GM12864 (cell line): ENCODE measurements at regions not wholly inside any gene's neighbourhood (a gene's known extent, or its start where the extent isn't known, plus 50 kb on each side); places are given as distances from the start of the nearest gene placed in this dataset.

Source experiments
- DNase-seq: peaks from one replicate; pipeline ENCODE4 v3.0.0-alpha.2; 2011; ENCODE audit warnings: low read depth
- H3K4me3 ChIP-seq: 2 replicates; pipeline ENCODE4 v1.5.1; 2011; ENCODE audit warnings: mild to moderate bottlenecking, low read depth, low read length, control low read depth
- CTCF ChIP-seq: IDR thresholded peaks from 2 replicates; pipeline ENCODE4 v1.5.1; 2011; ENCODE audit warnings: low read depth, mild to moderate bottlenecking, moderate library complexity, low read length, control low read depth, inconsistent platforms; ENCODE audit errors: missing control alignments

- no peak for TF ChIP-seq CTCF
- no peak for DNase-seq
- H3K4me3 ChIP-seq: peak overlapping the region; percentile 70
Measured at GRCh38 chr22:46072110-46072881, 78.0 kb upstream of the PPARA start.

DNA sequence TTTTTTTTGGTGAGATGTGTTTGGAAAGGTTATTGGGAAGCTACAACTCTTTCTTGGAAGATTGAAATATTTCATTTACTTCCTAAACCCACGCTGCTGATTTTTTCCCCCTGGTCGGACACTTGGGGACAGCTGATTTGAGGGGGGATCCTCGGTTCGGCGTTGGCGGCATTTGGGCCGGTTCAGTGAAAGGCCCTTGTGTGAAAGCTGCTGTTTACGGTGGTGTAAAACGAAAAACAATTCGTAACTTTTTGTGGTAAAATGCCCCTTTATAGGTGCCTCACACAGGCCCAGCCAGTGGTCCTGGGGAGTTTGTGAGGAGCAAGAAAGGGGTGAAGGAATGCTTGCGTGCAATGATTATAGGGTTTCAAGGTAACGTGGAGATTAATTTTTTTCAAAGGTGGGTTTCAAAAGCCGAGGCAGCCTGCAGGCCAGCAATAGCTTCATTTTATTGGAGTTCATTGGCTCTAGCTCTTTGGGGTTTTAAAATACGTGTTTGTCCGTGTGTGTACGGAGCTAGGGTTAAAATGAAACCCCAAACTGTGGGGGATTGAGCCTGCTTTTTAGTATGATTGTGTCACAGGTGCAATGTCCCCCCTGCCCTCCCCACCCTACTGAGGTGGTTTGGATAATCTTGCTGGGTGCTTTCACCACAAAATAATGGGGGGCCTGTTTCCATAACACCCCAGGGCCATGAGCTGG, 77.2 kb upstream of the PPARA start:
- peak overlapping the region; percentile 70 for H3K4me3 ChIP-seq
- TF ChIP-seq CTCF: no peak
- DNase-seq: no peak

DNA sequence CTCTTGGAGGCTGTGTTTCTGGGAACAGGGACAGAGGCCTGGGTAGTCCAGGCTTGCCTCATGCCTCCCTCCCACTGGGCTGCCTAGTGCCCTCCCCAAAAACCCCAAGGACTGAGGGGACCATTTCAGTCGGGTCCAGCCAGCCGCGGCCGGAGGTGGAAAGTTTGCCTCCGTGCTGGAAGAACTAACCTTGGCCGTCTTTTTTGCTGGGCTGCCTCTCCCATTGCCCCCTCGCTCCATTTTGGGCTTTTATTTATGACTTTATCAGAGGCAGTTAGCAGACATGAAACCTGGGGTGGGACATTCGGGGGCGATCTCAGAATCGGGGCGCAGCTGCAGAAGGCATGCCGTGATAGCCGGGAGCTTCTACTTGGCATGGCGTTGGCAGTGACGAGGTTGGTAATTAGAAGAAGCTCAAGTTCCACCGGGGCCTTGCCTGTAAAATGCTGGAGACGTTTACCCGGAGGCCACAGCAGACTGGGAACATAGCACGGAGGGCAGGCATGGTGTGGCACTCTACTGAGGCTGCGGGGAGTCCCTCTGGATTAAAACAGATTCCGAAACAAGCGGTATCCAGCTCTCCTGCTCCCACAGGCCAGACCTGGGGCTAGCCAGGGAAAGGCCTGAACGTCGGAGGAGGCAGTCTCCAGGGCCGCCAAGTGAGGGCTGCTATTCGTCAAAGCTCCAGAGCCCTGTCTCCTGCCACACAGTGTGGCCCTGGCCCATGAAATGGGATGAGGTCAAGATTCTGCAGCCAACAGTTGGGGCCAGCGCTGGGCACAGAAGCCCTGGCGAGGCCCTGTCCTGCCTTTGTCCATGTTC, 76.4 kb upstream of the PPARA start:
- no peak for DNase-seq
- no peak for TF ChIP-seq CTCF
- no peak overlapping the region; the same call in 1 of the 2 replicates for H3K4me3 ChIP-seq

DNA sequence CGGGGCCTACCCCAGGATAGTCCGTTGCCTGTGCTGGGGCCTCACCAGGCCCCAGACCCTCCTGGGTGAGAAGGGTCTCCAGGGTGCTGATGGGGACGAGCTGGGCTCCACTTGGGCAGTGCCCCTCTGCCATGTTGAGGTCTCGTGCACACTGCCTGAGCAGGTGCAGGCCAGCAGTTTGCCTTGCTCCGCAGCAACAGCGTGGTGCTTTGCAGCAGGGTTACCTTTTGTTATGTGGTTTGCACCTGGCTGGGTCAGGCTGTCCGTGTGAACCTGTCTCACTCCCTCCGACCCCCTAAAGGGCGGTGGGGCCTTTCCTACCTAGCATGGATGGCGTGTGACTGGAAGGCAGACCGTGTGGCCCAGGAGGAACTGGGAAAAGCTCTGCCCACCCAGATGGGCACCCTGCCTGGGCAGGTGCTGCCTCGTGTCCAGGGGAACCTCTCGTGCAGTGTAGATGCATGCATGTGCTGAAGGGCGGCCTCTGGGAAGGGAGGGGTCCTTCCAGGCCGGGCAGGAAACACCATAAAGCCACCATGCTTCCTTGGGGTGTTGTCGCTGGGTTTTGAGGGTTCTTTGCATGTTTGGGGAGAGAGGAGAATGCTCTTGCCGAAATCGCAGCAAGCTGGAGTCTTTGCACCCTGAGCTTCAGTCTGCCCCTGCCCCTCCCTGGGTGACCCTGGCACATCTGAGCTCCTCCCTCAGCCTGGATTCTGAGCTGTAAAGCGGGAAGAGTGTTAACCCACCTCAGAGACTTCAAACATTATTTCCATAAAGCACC, 75.4 kb upstream of the PPARA start:
- no peak for TF ChIP-seq CTCF
- no peak for DNase-seq
- no peak overlapping the region for H3K4me3 ChIP-seq

GRCh38 chr22:46075764-46076531, 74.4 kb upstream of the PPARA start:
- no peak overlapping the region for H3K4me3 ChIP-seq
- TF ChIP-seq CTCF: no peak
- DNase-seq: no peak
